NCI-H146 treated with DMSO at 0.1 percent for 48 hours (cell line): ENCODE measurements at regions not wholly inside any gene's neighbourhood (a gene's known extent, or its start where the extent isn't known, plus 50 kb on each side); places are given as distances from the start of the nearest gene placed in this dataset.

Experiments
- DNase-seq: peaks from one replicate; lab custom pipeline; 2025; ENCODE audit not compliant: unreplicated experiment; lab: John Stamatoyannopoulos, UW

- no peak for DNase-seq
Measured at GRCh38 chr13:74084375-74084935, 49.7 kb downstream of the KLF12 start.

DNA sequence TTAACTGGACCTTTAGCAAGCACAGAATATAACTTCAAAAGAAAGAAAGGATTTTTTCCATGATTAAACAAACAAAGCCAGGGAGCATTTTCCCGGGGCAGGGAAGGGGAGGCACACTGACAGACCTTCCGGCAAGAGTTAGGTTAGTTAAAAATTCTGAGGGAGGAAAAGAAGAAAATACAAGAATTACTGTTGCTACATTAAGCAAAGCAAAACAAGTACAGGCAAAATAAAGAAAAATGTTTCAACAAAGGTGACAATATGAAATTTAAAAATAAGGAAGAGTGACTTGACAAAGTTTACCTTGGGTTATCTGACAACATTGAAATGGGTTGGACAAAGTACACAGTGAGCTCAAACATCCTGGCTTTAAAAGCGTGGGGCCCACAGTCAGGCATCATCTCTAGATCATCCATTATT, 51.5 kb downstream of the KLF12 start:
- DNase-seq, result no peak

DNA sequence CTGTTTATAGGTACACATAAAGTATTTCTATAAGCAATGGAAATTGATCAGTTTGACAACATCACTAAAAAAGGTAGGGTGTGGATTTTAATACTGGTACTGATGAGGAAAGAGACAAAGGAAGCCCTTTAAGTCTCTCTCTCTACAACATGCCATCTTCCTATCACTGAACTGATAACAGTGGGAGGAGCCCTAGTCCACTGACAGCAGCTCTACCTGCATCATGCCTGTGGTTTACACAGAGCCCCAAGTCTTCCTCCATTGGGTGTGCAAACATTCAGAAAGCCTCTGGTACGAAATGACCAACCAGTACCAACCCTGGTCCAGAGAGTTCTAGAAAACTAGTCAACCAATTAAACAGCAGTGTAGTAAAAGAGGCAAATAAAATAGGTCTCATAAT, 53.4 kb downstream of the KLF12 start:
- no peak for DNase-seq

DNA sequence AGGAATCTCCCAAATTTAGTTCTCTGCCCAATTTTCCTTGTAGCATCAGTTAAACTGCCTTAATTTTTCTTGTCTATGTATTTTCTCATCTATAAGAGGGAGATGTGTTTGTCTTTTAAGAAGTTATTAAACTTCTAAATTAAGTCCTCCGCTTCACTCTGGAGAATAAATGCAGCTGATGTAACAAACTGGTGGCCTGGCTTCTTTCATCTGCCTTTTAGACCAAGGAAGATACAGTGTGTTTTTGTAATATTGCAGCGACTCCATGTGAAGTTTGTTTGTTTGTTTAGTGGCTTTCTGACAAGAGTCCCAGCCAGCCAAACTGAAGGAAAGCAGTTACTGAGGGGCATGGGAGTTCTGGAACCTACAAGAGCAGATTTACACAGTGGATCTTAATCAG, 56.4 kb downstream of the KLF12 start:
- DNase-seq, result no peak

DNA sequence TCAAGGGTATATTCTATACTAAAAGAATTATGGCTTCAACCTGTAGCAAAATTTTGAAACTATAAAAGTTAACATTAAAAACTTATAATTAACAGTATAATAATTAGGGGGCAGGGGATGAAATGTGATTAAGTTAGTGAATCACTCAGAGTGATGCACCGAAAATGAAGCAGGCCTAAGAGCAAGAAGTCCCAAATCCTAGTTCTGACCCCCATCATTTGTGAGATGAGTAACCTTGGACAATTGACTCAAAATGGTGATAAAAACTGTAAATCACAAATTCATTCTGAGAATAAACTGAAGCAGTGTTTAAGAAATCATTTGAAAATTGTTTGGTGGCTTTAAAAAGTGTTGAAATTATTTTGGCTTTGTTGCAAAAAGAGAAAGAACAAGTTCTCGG, 56.8 kb downstream of the KLF12 start:
- no peak for DNase-seq

DNA sequence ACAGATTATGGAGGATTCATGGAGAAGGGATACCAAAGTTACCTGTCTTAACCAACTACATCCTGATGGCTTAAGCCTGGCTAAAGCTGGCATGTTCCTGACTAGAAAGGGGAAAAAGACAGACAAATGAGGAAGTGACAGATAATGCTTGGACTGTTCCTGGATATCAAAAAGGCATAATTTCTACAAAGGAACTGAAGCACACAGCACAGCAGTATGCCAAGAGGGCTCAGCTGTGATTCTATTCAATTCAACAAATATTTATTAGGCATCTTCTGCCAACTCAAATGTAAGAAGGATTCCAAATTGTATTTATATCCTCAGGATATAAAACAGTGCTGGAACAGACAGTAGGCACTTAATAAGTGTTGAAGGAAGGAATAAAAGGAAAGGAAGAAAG, 59.5 kb downstream of the KLF12 start:
- no peak for DNase-seq

- no peak for DNase-seq
Measured at GRCh38 chr13:74073274-74073673, 60.9 kb downstream of the KLF12 start.

GRCh38 chr13:74070513-74070912, 63.7 kb downstream of the KLF12 start:
- DNase-seq, result no peak

DNA sequence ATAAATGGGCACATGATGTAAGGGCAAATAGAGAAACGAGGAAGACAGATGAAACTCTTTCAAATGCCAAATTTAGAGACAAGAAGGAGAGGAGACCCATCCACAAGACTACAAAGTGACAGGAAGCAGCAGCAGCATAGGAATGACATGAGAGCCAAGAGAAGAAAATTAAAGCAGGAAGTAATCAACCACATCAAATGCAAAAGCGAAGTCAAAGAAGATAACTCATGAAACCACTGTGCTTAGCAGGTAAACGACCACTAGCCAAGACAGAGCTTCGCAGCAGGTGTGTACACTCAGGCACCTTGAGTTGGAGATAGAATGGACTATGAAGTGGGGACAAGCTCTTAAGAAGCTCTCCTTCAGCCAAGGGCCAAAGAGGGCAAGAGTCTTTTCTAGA, 64.1 kb downstream of the KLF12 start:
- no peak for DNase-seq

- DNase-seq, result no peak
Measured at GRCh38 chr13:74068471-74068870, 65.7 kb downstream of the KLF12 start.

- no peak for DNase-seq
Measured at GRCh38 chr13:74067818-74068217, 66.4 kb downstream of the KLF12 start.

DNA sequence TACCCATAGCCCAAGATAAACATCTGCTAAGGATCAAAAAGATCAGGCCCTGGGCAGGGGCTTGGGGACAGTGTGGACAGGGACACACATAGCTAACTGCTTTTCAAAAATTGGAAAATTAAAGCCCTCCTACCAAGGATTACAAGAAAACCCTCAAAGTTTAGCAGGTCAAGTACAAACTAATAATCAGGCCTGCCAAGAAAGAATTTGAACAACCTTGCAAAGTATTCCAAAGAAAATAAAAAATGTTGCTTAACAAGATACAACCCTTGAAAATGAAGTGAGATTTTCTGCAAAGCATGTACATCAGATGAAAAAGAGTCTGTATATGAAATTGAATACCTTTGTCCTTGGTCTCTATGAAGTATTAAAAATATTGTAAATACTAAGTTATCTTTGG, 67.3 kb downstream of the KLF12 start:
- no peak for DNase-seq

GRCh38 chr13:74064805-74065312, 69.3 kb downstream of the KLF12 start:
- DNase-seq, result no peak

- no peak for DNase-seq
Measured at GRCh38 chr13:74063533-74064100, 70.6 kb downstream of the KLF12 start.

DNA sequence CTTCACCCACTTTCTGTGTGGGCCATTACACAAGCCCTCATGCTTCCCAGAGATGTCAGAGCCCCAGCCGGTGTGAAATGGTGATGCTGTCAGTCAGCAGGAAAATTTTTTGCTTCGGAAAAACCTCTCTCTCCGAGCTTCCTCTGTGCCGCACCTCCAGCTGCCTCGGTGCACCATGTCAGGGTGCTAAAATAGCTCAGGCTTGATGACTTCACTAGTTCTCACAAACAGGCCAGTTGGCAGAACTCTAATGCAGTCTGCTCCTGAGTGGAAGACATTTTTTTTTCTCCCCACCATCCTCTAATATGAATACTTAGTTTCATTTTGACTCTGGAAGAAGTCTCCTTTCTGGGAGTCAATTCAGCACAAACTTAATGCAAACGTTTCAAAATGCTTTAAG, 71.3 kb downstream of the KLF12 start:
- DNase-seq, result no peak

DNA sequence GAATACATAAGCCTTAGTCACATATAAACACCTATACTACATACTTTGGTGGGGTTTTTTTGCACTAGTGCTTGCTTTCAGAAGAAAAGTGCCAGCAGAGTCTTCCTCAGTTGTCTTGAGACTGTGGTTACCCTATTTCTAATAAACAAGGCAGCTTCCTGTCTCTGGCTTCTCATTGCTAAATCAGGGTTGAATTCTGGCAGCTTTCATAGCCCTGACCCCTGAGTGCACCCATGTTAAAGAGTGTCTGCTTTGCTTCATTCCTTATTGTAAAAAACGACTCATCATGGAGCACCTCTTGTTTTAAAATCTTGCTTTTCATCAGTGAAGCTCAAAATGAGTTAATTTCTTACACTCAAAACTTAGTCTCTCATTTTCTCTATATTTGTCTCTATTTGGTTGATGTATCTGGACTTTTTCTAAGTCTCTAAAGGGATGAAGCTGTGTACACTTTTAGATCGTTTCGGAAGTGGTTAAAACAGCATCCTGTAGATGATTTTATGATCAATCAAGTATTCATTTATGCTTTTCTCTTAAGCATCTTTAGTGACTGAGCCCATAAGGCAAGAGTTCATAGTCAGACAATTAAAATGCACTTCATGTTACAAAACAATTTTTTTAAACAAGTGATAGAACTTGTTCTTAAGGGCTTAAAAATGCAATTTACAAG, 72.1 kb downstream of the KLF12 start:
- DNase-seq, result no peak

- DNase-seq, result no peak
Measured at GRCh38 chr13:74056801-74057542, 77.2 kb downstream of the KLF12 start.

GRCh38 chr13:74052402-74052928, 81.7 kb downstream of the KLF12 start:
- no peak for DNase-seq

DNA sequence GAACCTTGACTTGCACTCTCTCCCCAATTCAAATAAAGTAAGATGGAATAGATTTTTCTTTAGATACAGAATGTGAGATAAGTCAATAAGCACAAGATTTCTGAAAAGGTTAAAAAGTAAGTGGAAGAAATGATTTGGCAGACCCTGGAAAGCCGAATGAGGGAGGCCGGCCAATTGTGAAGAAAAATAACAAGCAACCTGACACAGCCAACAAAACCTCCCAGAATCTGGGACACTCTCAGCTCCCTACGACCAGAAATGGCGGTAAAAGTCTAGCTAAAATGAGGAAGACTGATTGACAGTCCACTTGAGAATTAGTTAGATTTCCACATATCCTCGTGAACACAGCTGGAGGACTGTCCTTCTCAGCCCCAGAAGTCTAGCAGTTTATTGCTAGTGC, 85.4 kb downstream of the KLF12 start:
- no peak for DNase-seq

- DNase-seq, result no peak
Measured at GRCh38 chr13:74047931-74048600, 86.1 kb downstream of the KLF12 start.

- no peak for DNase-seq
Measured at GRCh38 chr13:74046431-74046830, 87.8 kb downstream of the KLF12 start.
